ENCODE measurements at regions not wholly inside any gene's neighbourhood (a gene's known extent, or its start where the extent isn't known, plus 50 kb on each side); places are given as distances from the start of the nearest gene placed in this dataset.

- H3K9me3 ChIP-seq (ENCODE audit: control insufficient read depth, insufficient read depth, low read depth, low read length) = no peaks in the 10 kb centered on the region
- DNase-seq (ENCODE audit: low read depth in 2 of 2) = no peak
- H3K27me3 ChIP-seq (ENCODE audit: control insufficient read depth, insufficient read depth, low read length) = no peaks in the 10 kb centered on the region
- H3K9ac ChIP-seq (ENCODE audit: insufficient read depth, low read length) = no peak overlapping the region
- TF ChIP-seq CTCF (conservative IDR thresholded peaks at IDR 0.05 in 1 of 2, IDR thresholded peaks at IDR 0.05 in 1 of 2; ENCODE audit: low read depth in 1 of 2, low read length in 2 of 2) (no peak), EZH2 (IDR thresholded peaks at IDR 0.05; ENCODE audit: low read length, missing control alignments) (no peak)
- H3K4me3 ChIP-seq (replicated peaks in 1 of 4; ENCODE audit: control extremely low read depth in 1 of 4, insufficient read depth in 1 of 4, low read depth in 3 of 4, low read length in 4 of 4) = no peak overlapping the region
- no peak overlapping the region for H3K4me2 ChIP-seq (ENCODE audit: extremely low read depth, insufficient read depth, low read length)
- no peak overlapping the region for H3K27ac ChIP-seq (ENCODE audit: insufficient read depth, low read length)
- H3K36me3 ChIP-seq (ENCODE audit: control insufficient read depth, insufficient read depth, low read length) = no peaks in the 10 kb centered on the region
- no peaks in the 10 kb centered on the region for H3K4me1 ChIP-seq (ENCODE audit: control insufficient read depth, extremely low read depth, insufficient read depth, low read length)
- H3K79me2 ChIP-seq (ENCODE audit: control insufficient read depth, insufficient read depth, low read length) = no peaks in the 10 kb centered on the region
- no peak overlapping the region for H2AFZ ChIP-seq (ENCODE audit: low read length)
- H4K20me1 ChIP-seq (ENCODE audit: control insufficient read depth, extremely low read depth, insufficient read depth, low read length) = no peaks in the 10 kb centered on the region
Observed at GRCh38 chr10:118926441-118926840, 103.1 kb upstream of the NANOS1 start.

GRCh38 chr10:118926903-118927302 lies 102.6 kb upstream of the NANOS1 start:
- Histone ChIP-seq H3K4me3 (replicated peaks in 1 of 4; ENCODE audit: control extremely low read depth in 1 of 4, insufficient read depth in 1 of 4, low read depth in 3 of 4, low read length in 4 of 4) (no peak overlapping the region), H3K9ac (ENCODE audit: insufficient read depth, low read length) (no peak overlapping the region), H3K4me2 (ENCODE audit: extremely low read depth, insufficient read depth, low read length) (no peak overlapping the region), H4K20me1 (ENCODE audit: control insufficient read depth, extremely low read depth, insufficient read depth, low read length) (no peaks in the 10 kb centered on the region), H3K27me3 (ENCODE audit: control insufficient read depth, insufficient read depth, low read length) (no peaks in the 10 kb centered on the region), H3K4me1 (ENCODE audit: control insufficient read depth, extremely low read depth, insufficient read depth, low read length) (no peaks in the 10 kb centered on the region), H3K79me2 (ENCODE audit: control insufficient read depth, insufficient read depth, low read length) (no peaks in the 10 kb centered on the region), H2AFZ (ENCODE audit: low read length) (no peak overlapping the region), H3K27ac (ENCODE audit: insufficient read depth, low read length) (no peak overlapping the region), H3K36me3 (ENCODE audit: control insufficient read depth, insufficient read depth, low read length) (no peaks in the 10 kb centered on the region), H3K9me3 (ENCODE audit: control insufficient read depth, insufficient read depth, low read depth, low read length) (no peaks in the 10 kb centered on the region)
- no peak for TF ChIP-seq CTCF (conservative IDR thresholded peaks at IDR 0.05 in 1 of 2, IDR thresholded peaks at IDR 0.05 in 1 of 2; ENCODE audit: low read depth in 1 of 2, low read length in 2 of 2)
- no peak for TF ChIP-seq EZH2 (IDR thresholded peaks at IDR 0.05; ENCODE audit: low read length, missing control alignments)
- no peak for DNase-seq (ENCODE audit: low read depth in 2 of 2)

GRCh38 chr10:118927321-118927720 lies 102.2 kb upstream of the NANOS1 start:
- no peaks in the 10 kb centered on the region for H3K4me1 ChIP-seq (ENCODE audit: control insufficient read depth, extremely low read depth, insufficient read depth, low read length)
- H3K9me3 ChIP-seq (ENCODE audit: control insufficient read depth, insufficient read depth, low read depth, low read length) = no peaks in the 10 kb centered on the region
- H3K4me3 ChIP-seq (replicated peaks in 1 of 4; ENCODE audit: control extremely low read depth in 1 of 4, insufficient read depth in 1 of 4, low read depth in 3 of 4, low read length in 4 of 4) = no peak overlapping the region
- H3K36me3 ChIP-seq (ENCODE audit: control insufficient read depth, insufficient read depth, low read length) = no peaks in the 10 kb centered on the region
- no peak overlapping the region for H2AFZ ChIP-seq (ENCODE audit: low read length)
- no peak overlapping the region for H3K9ac ChIP-seq (ENCODE audit: insufficient read depth, low read length)
- TF ChIP-seq CTCF (conservative IDR thresholded peaks at IDR 0.05 in 1 of 2, IDR thresholded peaks at IDR 0.05 in 1 of 2; ENCODE audit: low read depth in 1 of 2, low read length in 2 of 2) = no peak
- TF ChIP-seq EZH2 (IDR thresholded peaks at IDR 0.05; ENCODE audit: low read length, missing control alignments) = no peak
- no peaks in the 10 kb centered on the region for H3K27me3 ChIP-seq (ENCODE audit: control insufficient read depth, insufficient read depth, low read length)
- no peaks in the 10 kb centered on the region for H3K79me2 ChIP-seq (ENCODE audit: control insufficient read depth, insufficient read depth, low read length)
- no peaks in the 10 kb centered on the region for H4K20me1 ChIP-seq (ENCODE audit: control insufficient read depth, extremely low read depth, insufficient read depth, low read length)
- no peak for DNase-seq (ENCODE audit: low read depth in 2 of 2)
- no peak overlapping the region for H3K27ac ChIP-seq (ENCODE audit: insufficient read depth, low read length)
- H3K4me2 ChIP-seq (ENCODE audit: extremely low read depth, insufficient read depth, low read length) = no peak overlapping the region

All from fibroblast of lung (primary cell).